ENCODE measurements at regions not wholly inside any gene's neighbourhood (a gene's known extent, or its start where the extent isn't known, plus 50 kb on each side); places are given as distances from the start of the nearest gene placed in this dataset.
A peak's percentile ranks its signal among the peaks of the same experiment; 100 is the strongest.
"Not testable (repeated sequence)": the region's sequence is repeated elsewhere in the genome, so short reads cannot be mapped to it uniquely, and the experiment has no call there.

GRCh38 chr9:135410831-135411473 lies 68.6 kb upstream of the PPP1R26 start:
- Histone ChIP-seq H4K91ac (ENCODE audit: low read depth, low read length) (no peak overlapping the region), H3K79me1 (ENCODE audit: low read length) (no peaks in the 10 kb centered on the region), H3K18ac (ENCODE audit: low read length) (no peak overlapping the region), H3K14ac (ENCODE audit: low read length) (no peak overlapping the region), H3K4ac (ENCODE audit: low read depth, low read length) (no peak overlapping the region), H3K4me3 (ENCODE audit: low read depth, low read length) (no peak overlapping the region), H3K79me2 (ENCODE audit: control insufficient read depth, insufficient read depth, low read length, poor library complexity) (no peaks in the 10 kb centered on the region), H3K27me3 (ENCODE audit: insufficient read depth, low read length) (no peaks in the 10 kb centered on the region), H2AFZ (ENCODE audit: insufficient read depth, low read length, poor library complexity) (no peak overlapping the region), H4K8ac (ENCODE audit: low read depth, low read length) (no peak overlapping the region), H3K9me3 (ENCODE audit: insufficient read depth, low read depth, low read length) (no peaks in the 10 kb centered on the region), H3K4me1 (ENCODE audit: control insufficient read depth in 1 of 2, insufficient read depth in 2 of 2, low read length in 2 of 2) (no peaks in the 10 kb centered on the region), H3K23ac (ENCODE audit: low read length) (no peak overlapping the region), H4K12ac (ENCODE audit: low read depth, low read length) (no peak overlapping the region), H3K9ac (ENCODE audit: low read length) (no peak overlapping the region), H2BK120ac (ENCODE audit: insufficient read depth, low read length, poor library complexity) (no peak overlapping the region), H3K4me2 (ENCODE audit: low read length) (no peak overlapping the region), H2BK5ac (ENCODE audit: low read depth, low read length, poor library complexity) (no peak overlapping the region), H2BK12ac (ENCODE audit: low read length) (no peak overlapping the region), H3K36me3 (ENCODE audit: control insufficient read depth in 1 of 2, insufficient read depth in 2 of 2, low read length in 2 of 2) (no peaks in the 10 kb centered on the region), H2AK5ac (ENCODE audit: low read length) (no peak overlapping the region), H3K27ac (ENCODE audit: low read depth, low read length) (no peak overlapping the region)
- DNase-seq: no peak
- WGBS (ENCODE audit: extremely low coverage, insufficient coverage, insufficient read length): no CpG with 5 or more reads among the region's 20 CpGs

- not testable (repeated sequence) for H3K79me2 ChIP-seq (ENCODE audit: control insufficient read depth, insufficient read depth, low read length, poor library complexity); H3K14ac ChIP-seq (ENCODE audit: low read length); H2AFZ ChIP-seq (ENCODE audit: insufficient read depth, low read length, poor library complexity); H2BK120ac ChIP-seq (ENCODE audit: insufficient read depth, low read length, poor library complexity); H3K9me3 ChIP-seq (ENCODE audit: insufficient read depth, low read depth, low read length); H3K79me1 ChIP-seq (ENCODE audit: low read length); H4K12ac ChIP-seq (ENCODE audit: low read depth, low read length); H3K9ac ChIP-seq (ENCODE audit: low read length); H2AK5ac ChIP-seq (ENCODE audit: low read length); H2BK5ac ChIP-seq (ENCODE audit: low read depth, low read length, poor library complexity); H3K27me3 ChIP-seq (ENCODE audit: insufficient read depth, low read length); H3K4me1 ChIP-seq (ENCODE audit: control insufficient read depth in 1 of 2, insufficient read depth in 2 of 2, low read length in 2 of 2); H3K4me3 ChIP-seq (ENCODE audit: low read depth, low read length); H4K91ac ChIP-seq (ENCODE audit: low read depth, low read length); H2BK12ac ChIP-seq (ENCODE audit: low read length); H3K27ac ChIP-seq (ENCODE audit: low read depth, low read length); H3K18ac ChIP-seq (ENCODE audit: low read length); H3K23ac ChIP-seq (ENCODE audit: low read length); DNase-seq; H4K8ac ChIP-seq (ENCODE audit: low read depth, low read length); H3K4me2 ChIP-seq (ENCODE audit: low read length); H3K36me3 ChIP-seq (ENCODE audit: control insufficient read depth in 1 of 2, insufficient read depth in 2 of 2, low read length in 2 of 2); H3K4ac ChIP-seq (ENCODE audit: low read depth, low read length)
- no CpG with 5 or more reads among the region's 7 CpGs for WGBS (ENCODE audit: extremely low coverage, insufficient coverage, insufficient read length)
Measured at GRCh38 chr9:135411605-135412004, 68.0 kb upstream of the PPP1R26 start.

DNA sequence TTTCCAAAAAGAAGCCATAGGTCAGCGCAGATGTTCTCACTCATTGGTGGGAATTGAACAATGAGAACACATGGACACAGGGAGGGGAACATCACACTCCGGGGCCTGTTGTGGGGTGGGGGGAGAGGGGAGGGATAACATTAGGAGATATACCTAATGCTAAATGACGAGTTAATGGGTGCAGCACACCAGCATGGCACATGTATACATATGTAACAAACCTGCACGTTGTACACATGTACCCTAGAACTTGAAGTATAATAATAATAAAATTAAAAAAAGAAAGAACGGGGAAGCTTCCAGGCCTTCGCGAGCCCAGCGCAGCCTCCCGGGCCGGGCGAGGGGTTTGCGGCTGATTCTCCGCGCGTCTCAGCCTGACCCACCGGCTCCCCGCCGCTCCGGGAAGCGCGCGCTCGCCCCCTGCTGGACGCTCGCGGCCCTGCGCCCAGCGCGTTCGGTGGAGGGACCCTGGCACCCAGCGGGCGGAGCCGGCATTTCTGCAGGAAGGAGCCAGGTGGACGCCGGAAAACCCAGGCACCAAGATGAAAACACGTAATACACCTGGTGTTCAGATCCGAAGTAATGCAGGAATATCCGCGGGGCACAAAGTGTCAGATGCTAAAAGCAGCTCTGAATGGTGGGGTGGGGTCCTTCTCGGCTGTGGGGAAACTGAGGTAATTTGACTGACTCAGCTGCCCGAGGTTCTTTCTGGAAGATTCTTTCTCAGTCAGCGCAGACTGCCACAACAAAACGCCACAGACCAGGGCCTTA lies 67.1 kb upstream of the PPP1R26 start:
- not testable (repeated sequence) for H3K4me1 ChIP-seq (ENCODE audit: control insufficient read depth in 1 of 2, insufficient read depth in 2 of 2, low read length in 2 of 2); H3K36me3 ChIP-seq (ENCODE audit: control insufficient read depth in 1 of 2, insufficient read depth in 2 of 2, low read length in 2 of 2); H3K79me2 ChIP-seq (ENCODE audit: control insufficient read depth, insufficient read depth, low read length, poor library complexity); H3K27me3 ChIP-seq (ENCODE audit: insufficient read depth, low read length); H3K4me3 ChIP-seq (ENCODE audit: low read depth, low read length); H2BK12ac ChIP-seq (ENCODE audit: low read length); H3K4me2 ChIP-seq (ENCODE audit: low read length); H4K12ac ChIP-seq (ENCODE audit: low read depth, low read length); H3K23ac ChIP-seq (ENCODE audit: low read length); H4K8ac ChIP-seq (ENCODE audit: low read depth, low read length); H3K79me1 ChIP-seq (ENCODE audit: low read length); H3K4ac ChIP-seq (ENCODE audit: low read depth, low read length); H2BK120ac ChIP-seq (ENCODE audit: insufficient read depth, low read length, poor library complexity); H2BK5ac ChIP-seq (ENCODE audit: low read depth, low read length, poor library complexity); H3K9ac ChIP-seq (ENCODE audit: low read length); H3K9me3 ChIP-seq (ENCODE audit: insufficient read depth, low read depth, low read length); H3K27ac ChIP-seq (ENCODE audit: low read depth, low read length); H2AK5ac ChIP-seq (ENCODE audit: low read length); H2AFZ ChIP-seq (ENCODE audit: insufficient read depth, low read length, poor library complexity); H4K91ac ChIP-seq (ENCODE audit: low read depth, low read length); H3K14ac ChIP-seq (ENCODE audit: low read length); H3K18ac ChIP-seq (ENCODE audit: low read length)
- no CpG with 5 or more reads among the region's 43 CpGs for WGBS (ENCODE audit: extremely low coverage, insufficient coverage, insufficient read length)
- DNase-seq: peak; percentile 50 to 79

DNA sequence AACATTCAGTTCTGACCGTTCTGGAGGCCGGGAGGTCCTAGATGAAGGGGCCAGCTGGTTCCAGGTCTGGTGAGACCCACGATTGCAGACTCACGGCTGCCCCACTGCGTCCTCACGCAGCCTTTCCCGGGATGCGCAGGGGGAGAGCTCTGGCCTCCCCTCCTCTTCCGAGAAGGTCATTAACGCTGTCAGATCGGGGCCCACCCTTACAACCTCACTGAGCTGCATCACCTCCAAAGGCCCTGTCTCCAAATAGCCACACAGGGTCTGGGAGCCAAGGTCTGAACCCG lies 66.6 kb upstream of the PPP1R26 start:
- Histone ChIP-seq H3K14ac (ENCODE audit: low read length) (no peak overlapping the region), H4K12ac (ENCODE audit: low read depth, low read length) (no peak overlapping the region), H3K23ac (ENCODE audit: low read length) (no peak overlapping the region), H2BK120ac (ENCODE audit: insufficient read depth, low read length, poor library complexity) (no peak overlapping the region), H3K18ac (ENCODE audit: low read length) (no peak overlapping the region), H3K4me1 (ENCODE audit: control insufficient read depth in 1 of 2, insufficient read depth in 2 of 2, low read length in 2 of 2) (no peaks in the 10 kb centered on the region), H2AFZ (ENCODE audit: insufficient read depth, low read length, poor library complexity) (no peak overlapping the region), H3K4me2 (ENCODE audit: low read length) (no peak overlapping the region), H3K79me1 (ENCODE audit: low read length) (no peaks in the 10 kb centered on the region), H3K9ac (ENCODE audit: low read length) (no peak overlapping the region), H4K91ac (ENCODE audit: low read depth, low read length) (no peak overlapping the region), H3K36me3 (ENCODE audit: control insufficient read depth in 1 of 2, insufficient read depth in 2 of 2, low read length in 2 of 2) (no peaks in the 10 kb centered on the region), H2AK5ac (ENCODE audit: low read length) (no peak overlapping the region), H2BK5ac (ENCODE audit: low read depth, low read length, poor library complexity) (no peak overlapping the region), H3K4ac (ENCODE audit: low read depth, low read length) (no peak overlapping the region), H3K79me2 (ENCODE audit: control insufficient read depth, insufficient read depth, low read length, poor library complexity) (no peaks in the 10 kb centered on the region), H2BK12ac (ENCODE audit: low read length) (no peak overlapping the region), H4K8ac (ENCODE audit: low read depth, low read length) (no peak overlapping the region), H3K9me3 (ENCODE audit: insufficient read depth, low read depth, low read length) (no peaks in the 10 kb centered on the region), H3K27me3 (ENCODE audit: insufficient read depth, low read length) (no peaks in the 10 kb centered on the region), H3K4me3 (ENCODE audit: low read depth, low read length) (no peak overlapping the region), H3K27ac (ENCODE audit: low read depth, low read length) (no peak overlapping the region)
- no peak for DNase-seq
- no CpG with 5 or more reads among the region's 12 CpGs for WGBS (ENCODE audit: extremely low coverage, insufficient coverage, insufficient read length)

All from trophoblast cell (in vitro differentiated cells and primary cell).